Erythroblast (primary cell): ENCODE measurements at regions not wholly inside any gene's neighbourhood (a gene's known extent, or its start where the extent isn't known, plus 50 kb on each side); places are given as distances from the start of the nearest gene placed in this dataset.
"Not testable (repeated sequence)": the region's sequence is repeated elsewhere in the genome, so short reads cannot be mapped to it uniquely, and the experiment has no call there.

Experiments used
- GATA1 ChIP-seq: IDR thresholded peaks from 2 replicates; pipeline ENCODE4 v1.6.1; 2011; ENCODE audit warnings: low read depth, mild to moderate bottlenecking, control low read depth, low read length, moderate library complexity
- POLR2A ChIP-seq: IDR thresholded peaks from 2 replicates; pipeline ENCODE4 v1.6.1; 2011; ENCODE audit warnings: mild to moderate bottlenecking, low read length

- TF ChIP-seq POLR2A, GATA1: not testable (repeated sequence)
These were observed 426.2 kb downstream of the AGTPBP1 start for GRCh38 chr9:85315535-85315934.
